ENCODE measurements at regions not wholly inside any gene's neighbourhood (a gene's known extent, or its start where the extent isn't known, plus 50 kb on each side); places are given as distances from the start of the nearest gene placed in this dataset.

DNA sequence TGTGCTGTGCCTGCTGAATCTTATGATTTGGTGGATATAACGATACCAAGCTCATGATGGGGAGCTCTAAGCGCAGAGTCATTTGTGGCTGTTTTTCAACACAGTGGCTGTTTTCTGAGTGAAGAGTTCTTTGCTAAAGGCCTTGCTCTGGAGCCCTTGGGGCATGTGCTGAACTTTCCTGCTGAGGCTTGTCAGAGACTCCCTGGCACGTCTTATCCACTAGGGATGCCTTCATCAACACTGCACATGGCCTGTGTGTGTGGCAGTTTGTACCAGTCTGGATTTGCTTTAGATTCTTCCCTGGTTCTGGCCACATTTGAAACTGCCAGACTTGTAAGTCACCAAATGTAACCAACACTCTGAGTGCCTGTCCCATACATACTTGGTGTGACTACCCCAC is 188.2 kb downstream of the DMRT2 start:
- TF ChIP-seq, protein P1, sequence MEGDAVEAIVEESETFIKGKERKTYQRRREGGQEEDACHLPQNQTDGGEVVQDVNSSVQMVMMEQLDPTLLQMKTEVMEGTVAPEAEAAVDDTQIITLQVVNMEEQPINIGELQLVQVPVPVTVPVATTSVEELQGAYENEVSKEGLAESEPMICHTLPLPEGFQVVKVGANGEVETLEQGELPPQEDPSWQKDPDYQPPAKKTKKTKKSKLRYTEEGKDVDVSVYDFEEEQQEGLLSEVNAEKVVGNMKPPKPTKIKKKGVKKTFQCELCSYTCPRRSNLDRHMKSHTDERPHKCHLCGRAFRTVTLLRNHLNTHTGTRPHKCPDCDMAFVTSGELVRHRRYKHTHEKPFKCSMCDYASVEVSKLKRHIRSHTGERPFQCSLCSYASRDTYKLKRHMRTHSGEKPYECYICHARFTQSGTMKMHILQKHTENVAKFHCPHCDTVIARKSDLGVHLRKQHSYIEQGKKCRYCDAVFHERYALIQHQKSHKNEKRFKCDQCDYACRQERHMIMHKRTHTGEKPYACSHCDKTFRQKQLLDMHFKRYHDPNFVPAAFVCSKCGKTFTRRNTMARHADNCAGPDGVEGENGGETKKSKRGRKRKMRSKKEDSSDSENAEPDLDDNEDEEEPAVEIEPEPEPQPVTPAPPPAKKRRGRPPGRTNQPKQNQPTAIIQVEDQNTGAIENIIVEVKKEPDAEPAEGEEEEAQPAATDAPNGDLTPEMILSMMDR (IDR thresholded peaks at IDR 0.05; ENCODE audit: low read length): no peak
- no peak for TF ChIP-seq EZH2 (IDR thresholded peaks at IDR 0.05; ENCODE audit: borderline replicate concordance, low read length)

Measured in OCI-LY1 (cell line).